ENCODE measurements at regions not wholly inside any gene's neighbourhood (a gene's known extent, or its start where the extent isn't known, plus 50 kb on each side); places are given as distances from the start of the nearest gene placed in this dataset.
A peak's percentile ranks its signal among the peaks of the same experiment; 100 is the strongest.

GRCh38 chr5:145697251-145697990 lies 137.7 kb downstream of the PRELID2 start:
- TF ChIP-seq CTCF (IDR thresholded peaks at IDR 0.05; ENCODE audit: low read depth, low read length, missing control alignments): peak; percentile 83
- no peaks in the 10 kb centered on the region for H3K36me3 ChIP-seq (replicated peaks)
- no peak overlapping the region for H3K4me3 ChIP-seq (ENCODE audit: low read depth, low read length)
- peak; percentile 54 for DNase-seq
- H3K27me3 ChIP-seq (replicated peaks): no peaks in the 10 kb centered on the region
- no peak overlapping the region for H3K27ac ChIP-seq
- in situ Hi-C loops (cut with HindIII; ENCODE audit: low pct_ligation_motif_present, low sequenced_read_pairs): no loop called here

GRCh38 chr5:145689235-145689634 lies 145.9 kb downstream of the PRELID2 start:
- H3K27me3 ChIP-seq (replicated peaks): no peaks in the 10 kb centered on the region
- in situ Hi-C loops (cut with HindIII; ENCODE audit: low pct_ligation_motif_present, low sequenced_read_pairs): no loop called here
- no peak overlapping the region for H3K4me3 ChIP-seq (ENCODE audit: low read depth, low read length)
- H3K27ac ChIP-seq: no peak overlapping the region
- H3K36me3 ChIP-seq (replicated peaks): no peaks in the 10 kb centered on the region
- no peak for TF ChIP-seq CTCF (IDR thresholded peaks at IDR 0.05; ENCODE audit: low read depth, low read length, missing control alignments)
- DNase-seq: no peak

- H3K4me3 ChIP-seq (ENCODE audit: low read depth, low read length): no peak overlapping the region
- in situ Hi-C loops (cut with HindIII; ENCODE audit: low pct_ligation_motif_present, low sequenced_read_pairs): no loop called here
- no peak for TF ChIP-seq CTCF (IDR thresholded peaks at IDR 0.05; ENCODE audit: low read depth, low read length, missing control alignments)
These were observed 147.2 kb downstream of the PRELID2 start for GRCh38 chr5:145687943-145688342.

GRCh38 chr5:145685417-145685816 lies 149.7 kb downstream of the PRELID2 start:
- H3K4me3 ChIP-seq (ENCODE audit: low read depth, low read length): no peak overlapping the region
- H3K27me3 ChIP-seq (replicated peaks): no peaks in the 10 kb centered on the region
- TF ChIP-seq CTCF (IDR thresholded peaks at IDR 0.05; ENCODE audit: low read depth, low read length, missing control alignments): no peak
- no peaks in the 10 kb centered on the region for H3K36me3 ChIP-seq (replicated peaks)
- in situ Hi-C loops (cut with HindIII; ENCODE audit: low pct_ligation_motif_present, low sequenced_read_pairs): no loop called here
- H3K27ac ChIP-seq: no peak overlapping the region
- DNase-seq: no peak

More at GRCh38 chr5:145687943-145688342, 147.2 kb downstream of the PRELID2 start:
- no peaks in the 10 kb centered on the region for H3K36me3 ChIP-seq (replicated peaks)
- H3K27me3 ChIP-seq (replicated peaks): no peaks in the 10 kb centered on the region
- H3K27ac ChIP-seq: no peak overlapping the region
- DNase-seq: no peak

- Histone ChIP-seq H3K4me3 (ENCODE audit: low read depth, low read length) (no peak overlapping the region), H3K27me3 (replicated peaks) (no peaks in the 10 kb centered on the region), H3K27ac (no peak overlapping the region), H3K36me3 (replicated peaks) (no peaks in the 10 kb centered on the region)
- TF ChIP-seq CTCF (IDR thresholded peaks at IDR 0.05; ENCODE audit: low read depth, low read length, missing control alignments): no peak
- in situ Hi-C loops (cut with HindIII; ENCODE audit: low pct_ligation_motif_present, low sequenced_read_pairs): no loop called here
- DNase-seq: no peak
These were observed 151.7 kb downstream of the PRELID2 start for GRCh38 chr5:145683431-145683830.
